Upper lobe of left lung (tissue), 4 donors: ENCODE measurements at regions not wholly inside any gene's neighbourhood (a gene's known extent, or its start where the extent isn't known, plus 50 kb on each side); places are given as distances from the start of the nearest gene placed in this dataset.

Experiments used
- CTCF ChIP-seq, 6 experiments: fragments of 450-650 bp in 4 of 6; fragments of 200-600 bp in 2 of 6; sonication (generic) in 2 of 6; IDR thresholded peaks; one replicate each; pipeline ENCODE4 v1.5.1; 2016 to 2019; ENCODE audit warnings: antibody characterized with exemption in 6 of 6
- POLR2A ChIP-seq, 4 donors: fragments of 450-650 bp; IDR thresholded peaks; one replicate each; pipeline ENCODE4 v1.5.1; 2016 to 2017; ENCODE audit warnings: antibody characterized with exemption in 4 of 4, mild to moderate bottlenecking in 2 of 4

- no peak for TF ChIP-seq POLR2A (IDR thresholded peaks at IDR 0.05)
- no peak for TF ChIP-seq CTCF (IDR thresholded peaks at IDR 0.05)
Observed at GRCh38 chr15:62739507-62739906, 303.0 kb upstream of the TPM1 start.
